ENCODE measurements at regions not wholly inside any gene's neighbourhood (a gene's known extent, or its start where the extent isn't known, plus 50 kb on each side); places are given as distances from the start of the nearest gene placed in this dataset.

GRCh38 chr2:12965540-12966269, 249.0 kb downstream of the TRIB2 start:
- DNase-seq (ENCODE audit: low read depth) = peak; percentile 67

DNA sequence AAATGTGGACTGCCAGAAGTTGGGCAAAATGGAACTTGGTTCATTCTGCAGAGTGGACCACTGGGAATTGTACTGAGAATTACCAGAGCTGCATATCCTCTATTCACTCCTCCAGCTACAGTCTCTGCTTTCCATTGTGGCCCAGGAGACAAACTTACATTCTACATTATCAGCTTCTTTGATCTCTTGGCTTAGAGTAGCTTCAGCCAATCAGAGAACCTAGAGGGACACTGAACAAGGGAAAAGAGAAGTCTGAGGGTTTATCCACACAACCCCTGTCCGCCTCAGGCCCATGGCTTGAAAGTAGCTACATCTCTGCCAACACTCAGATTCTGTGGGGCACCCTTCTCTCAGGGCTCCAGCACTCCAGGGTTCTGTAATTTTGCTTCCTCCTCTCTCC, 251.1 kb downstream of the TRIB2 start:
- DNase-seq (ENCODE audit: low read depth) = no peak

GRCh38 chr2:12968399-12968798, 251.7 kb downstream of the TRIB2 start:
- DNase-seq (ENCODE audit: low read depth) = no peak

GRCh38 chr2:12970861-12971260, 254.1 kb downstream of the TRIB2 start:
- DNase-seq (ENCODE audit: low read depth) = peak; percentile 65

- no peak for DNase-seq (ENCODE audit: low read depth)
Observed at GRCh38 chr2:12971581-12972365, 255.0 kb downstream of the TRIB2 start.

DNA sequence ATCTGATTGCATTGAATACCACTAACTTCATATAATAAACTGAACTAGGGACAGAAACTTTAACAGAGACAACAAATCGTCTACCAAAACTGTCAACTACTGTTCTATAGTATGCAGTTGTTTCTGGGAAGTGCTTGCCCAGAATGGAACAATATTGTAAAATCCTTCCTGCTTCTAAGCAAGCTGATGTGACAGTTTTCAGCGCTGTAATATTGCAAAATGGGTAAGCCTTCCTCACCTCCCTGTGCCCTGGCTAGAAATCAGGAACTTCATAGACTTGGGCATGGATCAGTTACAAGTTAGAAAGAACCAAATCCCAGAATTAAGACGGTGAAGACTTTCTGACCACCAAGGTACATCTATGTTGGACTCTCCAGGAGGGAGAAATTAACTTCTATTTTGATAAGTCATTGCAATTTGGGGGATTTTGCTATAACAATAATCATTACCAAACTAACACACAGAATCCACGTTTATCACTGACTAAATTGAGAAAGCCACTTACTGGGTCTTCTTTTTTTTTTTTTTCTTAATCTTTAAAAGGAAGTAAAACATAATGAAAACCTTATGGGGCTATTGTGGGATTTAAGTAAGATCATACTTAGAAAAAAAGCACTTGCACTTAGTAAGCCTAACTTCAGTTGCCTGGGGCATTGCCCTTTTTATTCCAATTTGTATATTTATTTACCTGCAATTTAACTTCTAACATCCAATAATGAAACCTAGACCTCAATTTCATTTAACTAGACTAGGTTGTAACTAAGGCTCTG, 261.5 kb downstream of the TRIB2 start:
- no peak for DNase-seq (ENCODE audit: low read depth)

GRCh38 chr2:12979066-12979465, 262.3 kb downstream of the TRIB2 start:
- no peak for DNase-seq (ENCODE audit: low read depth)

- DNase-seq (ENCODE audit: low read depth) = no peak
Observed at GRCh38 chr2:12980817-12981216, 264.1 kb downstream of the TRIB2 start.

- DNase-seq (ENCODE audit: low read depth) = peak; percentile 26
Observed at GRCh38 chr2:12982149-12982584, 265.4 kb downstream of the TRIB2 start.

GRCh38 chr2:12987246-12987645, 270.5 kb downstream of the TRIB2 start:
- no peak for DNase-seq (ENCODE audit: low read depth)

DNA sequence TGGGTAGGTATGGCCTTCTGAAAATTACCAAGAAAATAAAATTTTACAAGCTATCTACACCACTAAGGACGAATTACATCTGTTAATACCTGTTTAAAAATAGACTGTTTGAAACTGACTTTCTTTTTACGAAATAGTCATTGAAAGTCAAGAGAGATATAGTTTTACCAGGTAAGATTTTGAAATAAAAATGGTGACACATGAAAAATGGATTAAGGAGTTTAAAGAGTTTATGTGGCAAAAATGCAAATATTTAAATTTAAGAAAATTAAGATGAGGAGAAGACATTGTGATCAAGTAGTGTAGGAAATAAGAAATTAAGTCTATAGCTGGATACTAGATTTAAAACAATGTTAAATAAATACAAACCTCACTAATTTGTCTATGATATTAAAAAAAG, 271.5 kb downstream of the TRIB2 start:
- no peak for DNase-seq (ENCODE audit: low read depth)

DNA sequence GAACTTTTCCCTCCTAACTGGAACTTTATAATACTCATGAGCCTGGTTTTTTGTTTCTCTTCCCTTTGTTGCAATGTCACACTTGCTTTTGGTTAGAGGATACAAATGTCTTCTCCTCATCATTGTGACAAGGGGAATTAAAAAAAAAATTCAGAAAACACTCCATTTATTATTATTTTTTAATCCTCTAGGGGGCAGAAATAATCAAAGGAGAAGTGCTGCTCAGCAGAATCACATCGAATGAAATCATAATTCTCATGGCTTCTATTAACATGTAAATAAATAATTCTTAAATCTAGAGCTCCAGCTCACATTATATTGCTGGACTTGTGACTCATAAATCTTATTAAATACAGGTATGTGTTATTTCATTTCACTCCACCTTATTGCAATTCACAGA, 273.8 kb downstream of the TRIB2 start:
- no peak for DNase-seq (ENCODE audit: low read depth)

GRCh38 chr2:12998685-12999084, 281.9 kb downstream of the TRIB2 start:
- DNase-seq (ENCODE audit: low read depth) = no peak

DNA sequence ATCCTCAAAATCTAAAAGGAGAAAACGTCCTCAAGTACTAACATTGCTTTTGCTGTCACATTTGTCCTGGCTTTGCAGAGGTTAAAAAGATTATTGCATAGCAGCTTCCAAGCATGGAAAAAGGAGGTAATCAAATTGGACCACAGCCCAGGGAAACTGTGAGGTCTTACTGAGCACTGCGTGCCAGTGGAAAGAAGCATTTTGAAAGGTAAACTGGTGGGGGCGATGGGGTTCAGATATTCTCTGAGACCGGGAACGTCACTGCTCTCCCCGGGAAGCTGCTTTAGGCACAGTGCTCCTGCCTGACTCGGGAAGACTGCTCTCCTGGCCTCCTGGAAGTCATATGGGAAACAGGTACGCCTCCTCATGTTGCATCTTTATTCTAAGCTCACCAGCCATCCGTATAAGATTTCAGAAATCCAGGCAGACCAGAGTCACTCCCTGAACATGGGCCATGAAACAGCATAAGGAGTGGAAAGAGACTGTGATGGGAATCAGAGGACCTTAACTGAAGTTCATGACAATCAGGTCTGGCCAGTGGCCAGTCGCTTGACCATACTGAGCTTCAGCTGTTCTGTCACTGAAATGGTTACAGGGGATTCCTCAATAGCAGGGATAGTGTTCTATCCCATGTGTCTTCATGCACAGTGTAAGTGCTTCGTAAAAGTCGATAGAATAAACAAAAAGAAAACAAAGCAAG, 284.1 kb downstream of the TRIB2 start:
- DNase-seq (ENCODE audit: low read depth) = no peak

DNA sequence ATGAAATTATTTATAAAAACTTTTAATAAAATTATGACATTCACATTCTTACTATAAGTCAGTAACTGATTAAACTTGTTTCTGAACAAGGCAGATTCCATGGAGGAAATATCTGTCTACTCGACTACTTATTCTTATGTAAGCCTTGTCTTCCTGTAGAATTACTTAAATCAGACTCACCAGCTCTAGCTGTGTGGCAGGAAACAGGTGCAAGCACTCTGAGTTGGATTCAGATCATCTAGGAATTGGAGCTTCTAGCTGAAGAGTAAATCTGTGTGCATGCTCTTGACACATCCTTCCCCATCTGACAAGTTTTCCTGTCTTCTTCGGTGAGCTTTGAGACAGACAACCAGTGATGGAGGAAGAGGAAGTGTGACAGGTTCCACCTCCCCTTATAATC, 284.7 kb downstream of the TRIB2 start:
- DNase-seq (ENCODE audit: low read depth) = no peak

GRCh38 chr2:13002536-13003331, 286.0 kb downstream of the TRIB2 start:
- no peak for DNase-seq (ENCODE audit: low read depth)

GRCh38 chr2:13003500-13003899, 286.8 kb downstream of the TRIB2 start:
- DNase-seq (ENCODE audit: low read depth) = no peak

DNA sequence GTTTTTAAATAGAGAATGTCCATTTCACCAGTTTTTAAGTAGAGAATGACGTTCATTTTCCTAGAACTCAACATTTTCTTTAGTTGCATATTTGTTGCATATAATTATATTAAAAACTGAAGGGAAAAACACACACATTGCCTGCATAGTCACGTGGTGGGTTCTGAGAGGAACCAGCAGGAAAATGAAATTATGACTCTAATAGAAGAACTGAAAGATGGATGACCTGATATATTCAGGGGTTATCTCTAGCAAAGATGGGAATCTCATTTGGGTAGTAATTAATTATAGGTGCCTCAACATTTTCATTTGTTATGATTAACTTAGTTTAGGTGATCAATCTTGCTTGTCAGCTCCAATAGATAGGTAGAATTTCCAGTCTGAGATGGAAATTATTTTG, 288.3 kb downstream of the TRIB2 start:
- DNase-seq (ENCODE audit: low read depth) = no peak

GRCh38 chr2:13005761-13006335, 289.1 kb downstream of the TRIB2 start:
- no peak for DNase-seq (ENCODE audit: low read depth)

DNA sequence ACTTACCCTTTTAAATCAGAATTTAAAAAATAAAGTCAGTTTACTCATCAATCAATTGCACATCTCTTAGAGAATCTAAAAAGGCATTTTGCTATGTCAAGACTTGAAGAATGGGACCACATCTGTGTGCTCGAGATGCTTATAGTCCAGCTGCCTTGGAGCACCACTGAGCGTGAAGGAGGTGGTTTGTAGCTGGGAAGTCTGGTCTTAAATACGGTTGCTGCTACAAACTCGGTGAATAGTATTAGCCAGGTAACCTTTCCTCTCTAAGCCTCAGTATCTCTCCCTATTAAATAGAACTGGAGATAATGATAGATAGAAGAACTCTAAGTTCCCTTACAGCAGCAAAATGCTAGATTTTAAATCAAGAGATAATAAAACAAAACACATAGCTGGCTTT, 289.7 kb downstream of the TRIB2 start:
- DNase-seq (ENCODE audit: low read depth) = no peak
